OCI-LY7 (cell line): ENCODE measurements at regions not wholly inside any gene's neighbourhood (a gene's known extent, or its start where the extent isn't known, plus 50 kb on each side); places are given as distances from the start of the nearest gene placed in this dataset.

Experiments used
- BruUV-seq: library from RNA; stranded (reverse); fragments of 400-500 nt; replicated peaks from 2 replicates; lab custom pipeline; 2021; lab: Mats Ljungman, UMichigan
- CTCF ChIA-PET: fragments of 300-600 bp; sonication (Branson Sonifier 250); formaldehyde crosslinking; loops from one replicate; lab custom pipeline; 2022; ENCODE audit warnings: antibody characterized with exemption; ENCODE audit not compliant: unreplicated experiment; lab: Charles Lee
- POLR2A ChIA-PET: fragments of 300-600 bp; sonication (Branson Sonifier 250); formaldehyde crosslinking; loops from one replicate; lab custom pipeline; 2022; ENCODE audit warnings: antibody characterized with exemption; lab: Charles Lee
- DNase-seq: peaks from one replicate; pipeline ENCODE4 v3.0.0-alpha.2; 2015; ENCODE audit warnings: low spot score
- H2AFZ ChIP-seq: fragments of 200-600 bp; sonication (generic), shearing (Covaris generic); 2 replicates; pipeline ENCODE4 v1.6.1; 2014; ENCODE audit warnings: mild to moderate bottlenecking, antibody characterized with exemption, low read length, moderate library complexity
- H3K27ac ChIP-seq: fragments of 200-600 bp; sonication (generic); 2 replicates; pipeline ENCODE4 v1.5.1; 2014; ENCODE audit warnings: mixed run types, low read depth, mild to moderate bottlenecking, moderate library complexity, low read length, inconsistent platforms; ENCODE audit not compliant: poor library complexity, severe bottlenecking
- H3K36me3 ChIP-seq: fragments of 200-600 bp; sonication (generic); 2 replicates; pipeline ENCODE4 v1.6.1; 2014; ENCODE audit warnings: mild to moderate bottlenecking, antibody characterized with exemption, low read length, moderate library complexity, mixed read lengths; ENCODE audit not compliant: insufficient read depth
- H3K4me1 ChIP-seq: fragments of 200-600 bp; sonication (generic); 2 replicates; pipeline ENCODE4 v1.5.1; 2014; ENCODE audit warnings: mild to moderate bottlenecking, low read length; ENCODE audit not compliant: insufficient read depth, poor library complexity, severe bottlenecking
- H3K4me2 ChIP-seq: fragments of 200-600 bp; sonication (generic); 2 replicates; pipeline ENCODE4 v1.6.1; 2014; ENCODE audit warnings: mild to moderate bottlenecking, low read length
- H3K4me3 ChIP-seq: fragments of 200-600 bp; sonication (generic); 2 replicates; pipeline ENCODE4 v1.5.1; 2014; ENCODE audit warnings: mild to moderate bottlenecking, low read depth, low read length; ENCODE audit not compliant: poor library complexity, severe bottlenecking
- H3K79me2 ChIP-seq: fragments of 200-600 bp; sonication (generic); 2 replicates; pipeline ENCODE4 v1.6.1; 2016; ENCODE audit warnings: low read depth, mild to moderate bottlenecking, low read length, moderate library complexity, mixed read lengths; ENCODE audit not compliant: insufficient read depth
- H3K9me2 ChIP-seq: fragments of 200-600 bp; sonication (generic); 2 replicates; pipeline ENCODE4 v1.6.1; 2016; ENCODE audit warnings: mild to moderate bottlenecking, low read length, mixed read lengths; ENCODE audit not compliant: insufficient read depth
- H3K9me3 ChIP-seq: fragments of 200-600 bp; sonication (generic); 2 replicates; pipeline ENCODE4 v1.6.1; 2014; ENCODE audit warnings: mild to moderate bottlenecking, mixed run types, low read length, mixed read lengths
- H4K20me1 ChIP-seq: fragments of 200-600 bp; sonication (generic); 2 replicates; pipeline ENCODE4 v1.6.1; 2014; ENCODE audit warnings: mild to moderate bottlenecking, antibody characterized with exemption, low read length, moderate library complexity, mixed read lengths; ENCODE audit not compliant: insufficient read depth
- EZH2phosphoT487 ChIP-seq: fragments of 200-600 bp; sonication (generic); IDR thresholded peaks from 2 replicates; pipeline ENCODE4 v1.6.1; 2018; ENCODE audit warnings: low read depth, borderline replicate concordance, mild to moderate bottlenecking, mixed run types, antibody characterized with exemption, low read length, moderate library complexity, mixed read lengths
- intact Hi-C: fragments of 100-400 bp; cut with micrococcal nuclease; formaldehyde crosslinking; loops from one replicate; pipeline ENCODE4 v1.10.0; 2022; ENCODE audit not compliant: unreplicated experiment
- TF ChIP-seq, protein P1 (sequence below): fragments of 200-600 bp; sonication (generic); conservative IDR thresholded peaks from 2 replicates; pipeline ENCODE4 v1.5.1; 2014; ENCODE audit warnings: mild to moderate bottlenecking, antibody characterized with exemption, low read length, moderate library complexity, mixed read lengths

DNA sequence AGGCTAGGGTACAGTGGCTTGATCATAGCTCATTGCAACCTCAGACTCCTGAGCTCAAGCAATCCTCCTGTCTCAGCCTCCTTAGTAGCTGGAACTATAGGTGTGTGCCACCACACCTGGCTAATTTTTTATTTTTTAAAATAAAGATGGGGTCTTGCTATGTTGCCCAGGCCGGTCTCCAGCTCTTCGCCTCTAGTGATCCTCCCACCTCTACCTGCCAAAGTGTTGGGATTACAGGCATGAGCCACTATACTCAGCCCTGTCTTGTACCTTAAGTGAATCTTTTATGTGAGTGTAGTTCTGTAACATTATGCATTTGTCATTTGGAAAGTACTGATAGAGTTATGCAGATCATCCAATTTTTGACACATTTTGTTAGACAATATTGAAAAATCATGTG is 66.9 kb upstream of the C15orf39 start:
- no peak for DNase-seq
- no peak overlapping the region for H3K4me3 ChIP-seq
- TF ChIP-seq EZH2phosphoT487 = no peak
- no peaks in the 10 kb centered on the region for H3K9me3 ChIP-seq
- intact Hi-C loops = no loop called here
- H3K4me2 ChIP-seq = no peak overlapping the region
- ChIA-PET CTCF (no interaction called here), POLR2A (no interaction called here)
- no TSS peak for BruUV-seq
- no peaks in the 10 kb centered on the region for H4K20me1 ChIP-seq
- H3K36me3 ChIP-seq = no peaks in the 10 kb centered on the region
- peaks cover 11% of the 10 kb centered on the region for H3K4me1 ChIP-seq
- no peak overlapping the region for H2AFZ ChIP-seq
- H3K9me2 ChIP-seq = no peaks in the 10 kb centered on the region
- no peak overlapping the region for H3K27ac ChIP-seq
- H3K79me2 ChIP-seq = no peaks in the 10 kb centered on the region

DNA sequence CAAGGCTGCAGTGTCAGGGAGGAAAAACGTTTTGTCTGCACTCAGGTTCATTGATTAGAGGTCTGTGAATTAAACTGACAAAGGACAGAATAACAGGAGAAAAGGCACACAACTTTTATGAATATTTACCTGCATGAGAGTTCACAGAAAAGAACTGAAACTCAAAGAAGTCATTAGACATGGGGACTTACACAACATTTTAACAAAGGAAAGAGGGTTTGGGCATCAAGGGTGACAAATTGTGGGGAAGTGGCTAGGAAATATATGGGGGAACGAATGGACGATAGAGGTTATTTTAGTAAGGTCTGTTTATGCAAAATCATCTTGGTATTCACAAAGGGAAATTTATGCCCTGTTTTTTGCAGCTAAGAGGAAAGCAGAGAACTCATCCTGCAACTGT is 65.6 kb upstream of the C15orf39 start:
- DNase-seq = no peak
- intact Hi-C loops = no loop called here
- ChIA-PET POLR2A (interaction anchor here (0.6 kb wide), 1 partner anchor 113 kb away, joined by 3 read pairs; no protein-coding TSS in a partner anchor), CTCF (no interaction called here)
- H3K9me3 ChIP-seq = 0 out of 2 replicates have a peak, but pooled peaks cover 2% of the 10 kb centered on the region
- no peak overlapping the region for H3K4me3 ChIP-seq
- H3K79me2 ChIP-seq = no peaks in the 10 kb centered on the region
- H2AFZ ChIP-seq = no peak overlapping the region
- no peak for TF ChIP-seq EZH2phosphoT487
- TF ChIP-seq, protein P1, sequence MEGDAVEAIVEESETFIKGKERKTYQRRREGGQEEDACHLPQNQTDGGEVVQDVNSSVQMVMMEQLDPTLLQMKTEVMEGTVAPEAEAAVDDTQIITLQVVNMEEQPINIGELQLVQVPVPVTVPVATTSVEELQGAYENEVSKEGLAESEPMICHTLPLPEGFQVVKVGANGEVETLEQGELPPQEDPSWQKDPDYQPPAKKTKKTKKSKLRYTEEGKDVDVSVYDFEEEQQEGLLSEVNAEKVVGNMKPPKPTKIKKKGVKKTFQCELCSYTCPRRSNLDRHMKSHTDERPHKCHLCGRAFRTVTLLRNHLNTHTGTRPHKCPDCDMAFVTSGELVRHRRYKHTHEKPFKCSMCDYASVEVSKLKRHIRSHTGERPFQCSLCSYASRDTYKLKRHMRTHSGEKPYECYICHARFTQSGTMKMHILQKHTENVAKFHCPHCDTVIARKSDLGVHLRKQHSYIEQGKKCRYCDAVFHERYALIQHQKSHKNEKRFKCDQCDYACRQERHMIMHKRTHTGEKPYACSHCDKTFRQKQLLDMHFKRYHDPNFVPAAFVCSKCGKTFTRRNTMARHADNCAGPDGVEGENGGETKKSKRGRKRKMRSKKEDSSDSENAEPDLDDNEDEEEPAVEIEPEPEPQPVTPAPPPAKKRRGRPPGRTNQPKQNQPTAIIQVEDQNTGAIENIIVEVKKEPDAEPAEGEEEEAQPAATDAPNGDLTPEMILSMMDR = no peak
- H3K9me2 ChIP-seq = no peaks in the 10 kb centered on the region
- H3K4me2 ChIP-seq = no peak overlapping the region
- no peak overlapping the region for H3K27ac ChIP-seq
- H4K20me1 ChIP-seq = no peaks in the 10 kb centered on the region
- peaks cover 3% of the 10 kb centered on the region for H3K4me1 ChIP-seq
- BruUV-seq = no TSS peak
- no peaks in the 10 kb centered on the region for H3K36me3 ChIP-seq

- CTCF ChIA-PET = no interaction called here
- no peak for DNase-seq
- Histone ChIP-seq H3K4me3 (no peak overlapping the region), H3K36me3 (no peaks in the 10 kb centered on the region), H3K4me2 (no peak overlapping the region), H3K9me2 (no peaks in the 10 kb centered on the region), H3K9me3 (0 out of 2 replicates have a peak, but pooled peaks cover 4% of the 10 kb centered on the region), H2AFZ (no peak overlapping the region), H3K79me2 (no peaks in the 10 kb centered on the region), H3K27ac (no peak overlapping the region), H3K4me1 (no peaks in the 10 kb centered on the region), H4K20me1 (no peaks in the 10 kb centered on the region)
- no TSS peak for BruUV-seq
- POLR2A ChIA-PET = no interaction called here
- intact Hi-C loops = no loop called here
- TF ChIP-seq, protein P1 = no peak
- TF ChIP-seq EZH2phosphoT487 = no peak
Measured at GRCh38 chr15:75136758-75137157, 64.9 kb upstream of the C15orf39 start.
